Transverse colon (tissue), 4 donors: ENCODE measurements at regions not wholly inside any gene's neighbourhood (a gene's known extent, or its start where the extent isn't known, plus 50 kb on each side); places are given as distances from the start of the nearest gene placed in this dataset.

Experiments used
- POLR2A ChIP-seq: fragments of 450-650 bp; IDR thresholded peaks from one replicate; pipeline ENCODE4 v1.6.1; 2016; ENCODE audit warnings: antibody characterized with exemption, mild to moderate bottlenecking, moderate library complexity
- POLR2AphosphoS5 ChIP-seq, 3 donors: sonication (generic); formaldehyde crosslinking; IDR thresholded peaks; one replicate each; pipeline ENCODE4 v1.6.1; 2016; ENCODE audit warnings: antibody characterized with exemption in 3 of 3
- TF ChIP-seq, protein P1 (sequence below), 5 experiments: fragments of 200-600 bp in 3 of 5; fragments of 450-650 bp in 2 of 5; sonication (generic) in 3 of 5; IDR thresholded peaks; 1 replicate in 2 of 5; 2 replicates in 3 of 5; pipeline ENCODE4 v1.5.1; 2016 to 2017; ENCODE audit warnings: antibody characterized with exemption in 5 of 5, inconsistent platforms in 3 of 5, mild to moderate bottlenecking in 2 of 5, moderate library complexity in 1 of 5

DNA sequence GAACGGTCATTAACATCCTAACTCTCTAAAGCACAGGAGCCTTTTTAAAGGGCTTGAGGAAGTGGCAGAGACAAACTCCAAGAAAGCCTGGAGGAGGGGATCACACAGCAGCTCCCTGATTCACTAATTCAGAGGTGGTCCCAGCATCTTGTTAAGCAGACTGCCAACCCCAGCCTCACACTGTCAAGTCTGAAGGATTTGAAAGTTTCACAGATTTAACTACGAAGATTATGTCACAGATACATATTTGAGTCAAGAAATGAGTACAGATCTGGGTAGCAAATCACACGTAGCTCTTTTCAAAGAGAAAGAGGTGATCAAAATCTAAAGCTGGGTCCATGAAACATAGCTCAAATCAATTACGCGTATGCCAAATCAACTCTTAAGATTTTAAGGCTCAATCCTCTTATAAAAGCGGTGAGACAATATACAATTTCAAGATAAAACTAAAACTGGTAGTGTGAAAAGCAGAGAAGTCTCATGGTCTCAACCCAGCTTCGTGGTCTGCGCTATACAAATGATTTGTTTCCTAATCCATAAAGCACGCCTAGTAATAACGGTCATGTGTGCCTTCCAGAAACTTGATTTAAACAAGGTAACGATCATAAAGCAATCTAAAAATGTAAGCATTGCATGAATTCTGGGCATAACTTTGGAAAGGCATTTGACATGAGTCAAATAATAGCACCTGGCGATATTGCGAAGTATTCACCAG lies 229.9 kb upstream of the MKLN1 start:
- TF ChIP-seq, protein P1, sequence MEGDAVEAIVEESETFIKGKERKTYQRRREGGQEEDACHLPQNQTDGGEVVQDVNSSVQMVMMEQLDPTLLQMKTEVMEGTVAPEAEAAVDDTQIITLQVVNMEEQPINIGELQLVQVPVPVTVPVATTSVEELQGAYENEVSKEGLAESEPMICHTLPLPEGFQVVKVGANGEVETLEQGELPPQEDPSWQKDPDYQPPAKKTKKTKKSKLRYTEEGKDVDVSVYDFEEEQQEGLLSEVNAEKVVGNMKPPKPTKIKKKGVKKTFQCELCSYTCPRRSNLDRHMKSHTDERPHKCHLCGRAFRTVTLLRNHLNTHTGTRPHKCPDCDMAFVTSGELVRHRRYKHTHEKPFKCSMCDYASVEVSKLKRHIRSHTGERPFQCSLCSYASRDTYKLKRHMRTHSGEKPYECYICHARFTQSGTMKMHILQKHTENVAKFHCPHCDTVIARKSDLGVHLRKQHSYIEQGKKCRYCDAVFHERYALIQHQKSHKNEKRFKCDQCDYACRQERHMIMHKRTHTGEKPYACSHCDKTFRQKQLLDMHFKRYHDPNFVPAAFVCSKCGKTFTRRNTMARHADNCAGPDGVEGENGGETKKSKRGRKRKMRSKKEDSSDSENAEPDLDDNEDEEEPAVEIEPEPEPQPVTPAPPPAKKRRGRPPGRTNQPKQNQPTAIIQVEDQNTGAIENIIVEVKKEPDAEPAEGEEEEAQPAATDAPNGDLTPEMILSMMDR (IDR thresholded peaks at IDR 0.05), result no peak
- TF ChIP-seq POLR2A (no peak), POLR2AphosphoS5 (IDR thresholded peaks at IDR 0.05) (no peak)
